ENCODE measurements at regions not wholly inside any gene's neighbourhood (a gene's known extent, or its start where the extent isn't known, plus 50 kb on each side); places are given as distances from the start of the nearest gene placed in this dataset.

DNA sequence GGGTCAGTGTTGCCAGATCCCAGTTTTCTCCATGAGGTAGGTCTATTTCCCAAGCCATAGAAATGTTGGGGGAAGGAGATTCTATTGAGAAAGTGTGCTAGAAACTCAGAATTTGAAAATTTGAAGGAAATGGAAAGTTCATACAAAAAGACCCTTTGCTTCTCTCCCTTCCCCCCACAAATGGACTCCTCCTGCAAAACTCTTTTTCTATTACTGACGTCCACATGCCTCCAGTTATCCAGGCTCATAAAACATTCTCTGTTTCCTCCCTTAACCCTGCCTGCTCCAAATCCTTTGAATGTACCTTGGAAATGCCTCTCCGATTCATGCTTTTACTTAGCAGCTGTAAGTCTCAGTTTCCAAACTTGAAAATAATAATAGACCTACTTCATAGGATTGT lies 237.5 kb upstream of the TNP1 start:
- TF ChIP-seq POLR2A (IDR thresholded peaks at IDR 0.05): no peak
- TF ChIP-seq, protein P1, sequence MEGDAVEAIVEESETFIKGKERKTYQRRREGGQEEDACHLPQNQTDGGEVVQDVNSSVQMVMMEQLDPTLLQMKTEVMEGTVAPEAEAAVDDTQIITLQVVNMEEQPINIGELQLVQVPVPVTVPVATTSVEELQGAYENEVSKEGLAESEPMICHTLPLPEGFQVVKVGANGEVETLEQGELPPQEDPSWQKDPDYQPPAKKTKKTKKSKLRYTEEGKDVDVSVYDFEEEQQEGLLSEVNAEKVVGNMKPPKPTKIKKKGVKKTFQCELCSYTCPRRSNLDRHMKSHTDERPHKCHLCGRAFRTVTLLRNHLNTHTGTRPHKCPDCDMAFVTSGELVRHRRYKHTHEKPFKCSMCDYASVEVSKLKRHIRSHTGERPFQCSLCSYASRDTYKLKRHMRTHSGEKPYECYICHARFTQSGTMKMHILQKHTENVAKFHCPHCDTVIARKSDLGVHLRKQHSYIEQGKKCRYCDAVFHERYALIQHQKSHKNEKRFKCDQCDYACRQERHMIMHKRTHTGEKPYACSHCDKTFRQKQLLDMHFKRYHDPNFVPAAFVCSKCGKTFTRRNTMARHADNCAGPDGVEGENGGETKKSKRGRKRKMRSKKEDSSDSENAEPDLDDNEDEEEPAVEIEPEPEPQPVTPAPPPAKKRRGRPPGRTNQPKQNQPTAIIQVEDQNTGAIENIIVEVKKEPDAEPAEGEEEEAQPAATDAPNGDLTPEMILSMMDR (IDR thresholded peaks at IDR 0.05): no peak
- 77 to 83% methylated on average over 2 of the region's 2 CpGs for WGBS, 2 donors
- no peaks in the 10 kb centered on the region for H3K36me3 ChIP-seq (ENCODE audit: low read depth, missing control alignments)
- H3K27me3 ChIP-seq: no peaks in the 10 kb centered on the region
- H3K4me3 ChIP-seq: no peak overlapping the region
- intact Hi-C loops (cut with DNase I; ENCODE audit: low total_unique reads): no loop called here
- H3K9me3 ChIP-seq: no peaks in the 10 kb centered on the region
- H3K4me1 ChIP-seq: no peaks in the 10 kb centered on the region
- no peak for DNase-seq
- H3K27ac ChIP-seq: no peak overlapping the region

DNA sequence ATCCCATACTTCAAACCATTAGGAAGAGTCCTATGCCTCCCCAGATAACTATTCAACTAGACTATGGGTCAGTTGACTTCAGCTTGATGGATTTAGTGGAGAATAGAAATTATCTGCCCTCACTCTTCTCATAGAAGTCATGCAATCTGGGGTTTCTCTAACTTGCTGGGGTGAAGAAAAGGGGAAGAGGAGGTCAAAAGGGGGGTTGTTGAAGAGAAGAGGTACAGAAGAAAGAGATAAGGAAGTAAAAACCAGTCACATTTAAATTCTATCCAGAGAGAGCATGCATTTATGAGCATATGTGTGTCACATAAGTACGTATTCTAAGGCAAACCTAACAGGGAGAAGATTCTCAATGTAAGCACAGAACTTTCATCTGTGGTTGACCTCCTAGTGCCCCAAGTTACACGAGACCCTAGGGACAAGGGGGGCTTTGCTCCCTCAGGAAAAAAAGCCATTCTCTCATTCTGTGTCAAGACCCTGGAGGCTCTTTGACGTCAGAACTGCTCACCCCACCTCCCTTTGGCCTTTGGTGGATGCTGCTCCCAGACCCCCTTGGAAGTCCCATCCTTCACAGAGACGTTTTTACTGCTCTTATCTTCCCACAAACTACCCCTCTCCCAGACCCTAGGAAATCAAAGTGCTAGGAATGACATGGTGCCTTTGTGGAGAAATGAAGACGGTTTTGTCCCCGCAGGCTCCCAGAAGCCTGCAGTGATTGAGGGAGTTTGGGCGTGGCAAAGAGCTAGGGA lies 236.8 kb upstream of the TNP1 start:
- Histone ChIP-seq H3K27ac (no peak overlapping the region), H3K4me3 (no peak overlapping the region), H3K4me1 (no peaks in the 10 kb centered on the region), H3K9me3 (no peaks in the 10 kb centered on the region), H3K27me3 (no peaks in the 10 kb centered on the region), H3K36me3 (ENCODE audit: low read depth, missing control alignments) (no peaks in the 10 kb centered on the region)
- DNase-seq: no peak
- WGBS, 2 donors: 87 to 91% methylated on average over 7 of the region's 7 CpGs
- intact Hi-C loops (cut with DNase I; ENCODE audit: low total_unique reads): no loop called here
- TF ChIP-seq POLR2A (IDR thresholded peaks at IDR 0.05): no peak
- TF ChIP-seq, protein P1 (IDR thresholded peaks at IDR 0.05): no peak

DNA sequence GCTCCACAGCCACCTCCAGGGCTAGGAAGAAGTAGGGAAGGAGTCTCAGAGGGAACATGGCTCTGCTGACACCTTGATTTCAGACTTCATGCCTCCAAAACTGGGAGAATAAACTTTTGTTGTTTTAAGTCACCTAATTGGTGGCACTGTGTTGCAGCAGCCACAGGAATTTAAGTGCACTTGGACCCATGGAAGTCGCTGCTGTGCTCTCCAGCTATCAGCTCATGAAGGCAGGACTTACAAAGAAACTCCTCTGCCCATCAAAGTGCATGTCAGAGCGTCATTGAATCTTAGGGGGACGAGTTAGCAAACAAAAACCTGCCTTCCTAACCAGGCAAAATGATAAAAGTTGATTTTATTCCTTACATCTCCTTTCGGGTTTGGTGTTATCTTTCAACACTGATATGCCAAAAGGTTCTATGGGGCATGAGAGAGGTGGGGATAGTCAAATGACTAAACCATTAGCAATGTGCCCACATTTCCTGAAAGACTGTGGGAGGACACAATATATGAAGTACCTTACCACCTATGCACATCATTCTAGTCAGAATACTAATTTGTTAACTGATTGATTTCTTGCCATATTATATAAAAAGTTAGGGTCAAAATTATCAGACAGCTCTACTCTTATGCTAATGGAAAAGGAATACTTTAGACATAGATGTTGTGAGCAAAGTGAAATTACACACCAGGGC lies 235.8 kb upstream of the TNP1 start:
- 89 to 91% methylated on average over 4 of the region's 4 CpGs for WGBS, 2 donors
- no peak for TF ChIP-seq POLR2A (IDR thresholded peaks at IDR 0.05)
- TF ChIP-seq, protein P1 (IDR thresholded peaks at IDR 0.05): no peak
- no peaks in the 10 kb centered on the region for H3K27me3 ChIP-seq
- no peak overlapping the region for H3K27ac ChIP-seq
- no peaks in the 10 kb centered on the region for H3K9me3 ChIP-seq
- no peak for DNase-seq
- H3K36me3 ChIP-seq (ENCODE audit: low read depth, missing control alignments): no peaks in the 10 kb centered on the region
- H3K4me1 ChIP-seq: no peaks in the 10 kb centered on the region
- intact Hi-C loops (cut with DNase I; ENCODE audit: low total_unique reads): no loop called here
- H3K4me3 ChIP-seq: no peak overlapping the region

DNA sequence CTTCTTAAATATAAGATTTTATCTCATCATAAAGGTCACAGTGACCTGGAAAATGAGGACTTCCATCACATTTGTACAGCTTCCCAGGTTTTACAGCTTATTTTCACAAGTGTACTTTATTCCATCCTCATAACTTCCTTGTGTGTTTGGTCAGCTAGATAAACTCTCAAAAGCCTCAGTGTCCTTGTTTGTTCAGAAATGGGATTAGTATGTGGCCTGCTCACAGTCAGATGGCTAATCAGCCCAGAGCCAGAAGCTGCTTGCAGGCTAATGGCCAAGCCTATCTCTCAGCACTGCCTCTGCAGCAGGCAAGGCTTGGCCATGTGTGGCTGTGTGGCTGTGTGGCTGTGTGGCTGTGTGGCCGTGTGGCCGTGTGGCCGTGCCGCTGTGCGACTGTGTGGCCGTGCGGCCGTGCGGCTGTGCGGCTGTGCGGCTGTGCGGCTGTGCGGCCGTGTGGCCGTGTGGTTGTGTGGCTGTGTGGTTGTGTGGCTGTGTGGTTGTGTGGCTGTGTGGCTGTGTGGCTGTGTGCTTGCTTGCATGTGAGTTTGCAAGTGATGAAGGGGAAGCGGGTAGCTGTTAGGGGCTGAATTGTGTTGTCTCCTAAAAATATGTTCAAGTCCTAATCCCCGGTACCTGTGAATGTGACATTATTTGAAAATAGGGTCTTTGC lies 233.0 kb upstream of the TNP1 start:
- 73 to 96% methylated on average over 17 of the region's 17 CpGs for WGBS, 2 donors

More for the DNA sequence above, 233.0 kb upstream of the TNP1 start:
- Histone ChIP-seq H3K36me3 (ENCODE audit: low read depth, missing control alignments) (no peaks in the 10 kb centered on the region), H3K27ac (no peak overlapping the region), H3K4me1 (no peaks in the 10 kb centered on the region), H3K4me3 (no peak overlapping the region), H3K9me3 (no peaks in the 10 kb centered on the region), H3K27me3 (no peaks in the 10 kb centered on the region)
- intact Hi-C loops (cut with DNase I; ENCODE audit: low total_unique reads): no loop called here
- TF ChIP-seq, protein P1 (IDR thresholded peaks at IDR 0.05): no peak
- no peak for TF ChIP-seq POLR2A (IDR thresholded peaks at IDR 0.05)
- no peak for DNase-seq

Measured in testis (tissue), 2 donors.